Cardiac fibroblast (primary cell): ENCODE measurements at regions not wholly inside any gene's neighbourhood (a gene's known extent, or its start where the extent isn't known, plus 50 kb on each side); places are given as distances from the start of the nearest gene placed in this dataset.

Experiments
- DNase-seq, 2 donors: peaks; one replicate each; pipeline versions ENCODE4 v3.0.0 to v3.0.0-alpha.2; 2010; ENCODE audit warnings: low read depth in 2 of 2
- H3K4me3 ChIP-seq, 2 donors: replicated peaks in 1 of 2; 1 replicate in 1 of 2; 2 replicates in 1 of 2; pipeline ENCODE4 v1.5.1; 2011; ENCODE audit warnings: low read depth in 2 of 2, low read length in 2 of 2, mild to moderate bottlenecking in 2 of 2, moderate library complexity in 1 of 2
- CTCF ChIP-seq: IDR thresholded peaks from one replicate; pipeline ENCODE4 v1.5.1; 2011; ENCODE audit warnings: low read depth, mild to moderate bottlenecking, low read length, inconsistent platforms

- H3K4me3 ChIP-seq: no peak overlapping the region
- DNase-seq: no peak
- TF ChIP-seq CTCF: no peak
Observed at GRCh38 chr3:79864077-79864476, 96.3 kb upstream of the ROBO1 start.

DNA sequence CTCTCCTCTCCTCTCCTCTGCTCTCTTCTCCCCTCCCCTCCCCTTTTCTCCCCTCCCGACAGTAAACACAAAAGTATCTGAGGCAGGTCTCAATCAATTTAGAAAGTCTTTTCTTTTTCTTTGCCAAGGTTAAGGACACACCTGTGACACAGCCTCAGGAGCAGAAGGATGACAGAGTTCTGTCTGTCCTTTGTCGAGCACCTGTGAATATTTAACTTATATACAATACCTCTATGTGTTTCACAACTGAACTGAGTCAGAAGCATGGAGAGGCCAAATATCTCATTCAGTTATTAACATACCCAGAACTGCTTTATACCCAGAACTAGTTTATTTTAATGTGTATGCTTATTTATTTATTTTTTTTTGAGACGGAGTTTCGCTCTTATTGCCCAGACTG lies 81.1 kb upstream of the ROBO1 start:
- TF ChIP-seq CTCF: no peak
- no peak for DNase-seq
- no peak overlapping the region for H3K4me3 ChIP-seq

GRCh38 chr3:79847928-79848327 lies 80.1 kb upstream of the ROBO1 start:
- TF ChIP-seq CTCF: no peak
- DNase-seq: no peak
- H3K4me3 ChIP-seq: no peak overlapping the region

DNA sequence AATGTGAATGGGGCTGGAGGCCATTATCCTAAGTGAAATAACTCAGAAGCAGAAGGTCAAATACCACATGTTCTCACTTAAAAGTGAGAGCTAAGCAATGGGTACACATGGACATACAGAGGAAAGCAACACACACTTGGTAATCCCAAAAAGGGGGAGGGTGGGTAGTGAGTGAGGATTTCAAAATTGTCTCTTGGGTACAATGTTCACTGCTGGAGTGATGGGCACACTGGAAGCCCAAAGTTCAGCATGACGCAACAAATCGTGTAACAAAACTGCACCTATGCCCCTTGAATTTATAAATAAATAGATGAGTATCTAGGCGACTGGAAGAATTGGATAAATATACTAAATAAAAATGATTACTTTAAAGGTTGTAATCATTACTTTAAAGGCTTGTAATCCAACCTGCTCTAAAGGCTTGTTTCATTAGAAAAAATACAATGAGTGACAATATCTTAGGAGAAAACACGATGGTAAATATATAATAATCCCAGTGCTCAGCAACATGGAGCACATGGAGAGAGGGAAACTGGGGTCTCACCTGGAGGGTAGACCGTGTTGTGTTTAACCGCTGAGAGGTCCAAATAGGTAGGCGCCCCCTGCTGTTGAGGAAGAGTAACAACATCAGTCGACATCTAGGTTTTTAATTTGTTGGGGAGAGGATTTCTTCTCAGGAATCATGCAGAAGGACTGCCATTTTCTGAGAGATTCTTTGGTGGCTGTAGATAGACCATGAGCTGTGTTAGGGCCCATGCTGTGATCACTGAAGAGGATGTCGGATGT lies 78.5 kb upstream of the ROBO1 start:
- DNase-seq: no peak
- no peak overlapping the region for H3K4me3 ChIP-seq
- no peak for TF ChIP-seq CTCF

- peak in 1 of 2 donors; percentile 5 for DNase-seq
- no peak for TF ChIP-seq CTCF
Observed at GRCh38 chr3:79845546-79845945, 77.7 kb upstream of the ROBO1 start.

GRCh38 chr3:79844176-79844575 lies 76.4 kb upstream of the ROBO1 start:
- DNase-seq: peak in 1 of 2 donors; percentile 12
- TF ChIP-seq CTCF: no peak

More at GRCh38 chr3:79845546-79845945, 77.7 kb upstream of the ROBO1 start:
- H3K4me3 ChIP-seq: no peak overlapping the region

GRCh38 chr3:79843180-79843579 lies 75.4 kb upstream of the ROBO1 start:
- no peak overlapping the region for H3K4me3 ChIP-seq
- TF ChIP-seq CTCF: no peak
- DNase-seq: peak in 1 of 2 donors; percentile 43

More at GRCh38 chr3:79844176-79844575, 76.4 kb upstream of the ROBO1 start:
- H3K4me3 ChIP-seq: no peak overlapping the region
